ENCODE measurements at regions not wholly inside any gene's neighbourhood (a gene's known extent, or its start where the extent isn't known, plus 50 kb on each side); places are given as distances from the start of the nearest gene placed in this dataset.
A peak's percentile ranks its signal among the peaks of the same experiment; 100 is the strongest.

- H3K4me1 ChIP-seq (ENCODE audit: control extremely low read depth in 1 of 4, control insufficient read depth in 4 of 4, insufficient read depth in 4 of 4, low read length in 3 of 4) = no peaks in the 10 kb centered on the region
- no peak for DNase-seq
- H3K4me3 ChIP-seq (ENCODE audit: control insufficient read depth in 1 of 7, extremely low read depth in 1 of 7, insufficient read depth in 4 of 7, low read depth in 2 of 7, low read length in 6 of 7) = no peak overlapping the region
- H3K36me3 ChIP-seq (ENCODE audit: control insufficient read depth in 4 of 4, insufficient read depth in 4 of 4, low read length in 3 of 4) = no peaks in the 10 kb centered on the region
- POLR2A ChIA-PET = no interaction called here
- H3K27ac ChIP-seq (ENCODE audit: insufficient read depth in 1 of 2, low read depth in 1 of 2, low read length in 2 of 2, poor library complexity in 1 of 2, severe bottlenecking in 2 of 2) = no peak overlapping the region
- 89% methylated on average over 1 of the region's 2 CpGs for WGBS (ENCODE audit: insufficient coverage)
- CTCF ChIA-PET = no interaction called here
- no peaks in the 10 kb centered on the region for H3K27me3 ChIP-seq (replicated peaks in 2 of 5; ENCODE audit: control insufficient read depth in 4 of 5, insufficient read depth in 5 of 5, low read length in 4 of 5)
- no peaks in the 10 kb centered on the region for H3K9me3 ChIP-seq (ENCODE audit: control extremely low read depth in 1 of 5, control insufficient read depth in 4 of 5, insufficient read depth in 2 of 5, low read depth in 1 of 5, low read length in 4 of 5)
Measured at GRCh38 chrX:64097891-64098290, 107.6 kb downstream of the AMER1 start.

- Histone ChIP-seq H3K36me3 (ENCODE audit: control insufficient read depth in 4 of 4, insufficient read depth in 4 of 4, low read length in 3 of 4) (no peaks in the 10 kb centered on the region), H3K4me3 (ENCODE audit: control insufficient read depth in 1 of 7, extremely low read depth in 1 of 7, insufficient read depth in 4 of 7, low read depth in 2 of 7, low read length in 6 of 7) (no peak overlapping the region), H3K4me1 (ENCODE audit: control extremely low read depth in 1 of 4, control insufficient read depth in 4 of 4, insufficient read depth in 4 of 4, low read length in 3 of 4) (no peaks in the 10 kb centered on the region), H3K9me3 (ENCODE audit: control extremely low read depth in 1 of 5, control insufficient read depth in 4 of 5, insufficient read depth in 2 of 5, low read depth in 1 of 5, low read length in 4 of 5) (peaks cover 0 to 3% (median 0%) of the 10 kb centered on the region in 5 experiments), H3K27me3 (replicated peaks in 2 of 5; ENCODE audit: control insufficient read depth in 4 of 5, insufficient read depth in 5 of 5, low read length in 4 of 5) (no peaks in the 10 kb centered on the region), H3K27ac (ENCODE audit: insufficient read depth in 1 of 2, low read depth in 1 of 2, low read length in 2 of 2, poor library complexity in 1 of 2, severe bottlenecking in 2 of 2) (no peak overlapping the region)
- ChIA-PET POLR2A (no interaction called here), CTCF (interaction anchor here (0.6 to 1.8 kb wide), 4 partner anchors 9 to 798 kb away, joined by 3 to 5 read pairs (median 4); no protein-coding TSS in a partner anchor)
- DNase-seq = peak; percentile 0 to 3 (median 1)
- WGBS (ENCODE audit: insufficient coverage) = 26% methylated on average over 2 of the region's 2 CpGs
Measured at GRCh38 chrX:64093761-64094160, 111.7 kb downstream of the AMER1 start.
